Transverse colon (tissue), 4 donors: ENCODE measurements at regions not wholly inside any gene's neighbourhood (a gene's known extent, or its start where the extent isn't known, plus 50 kb on each side); places are given as distances from the start of the nearest gene placed in this dataset.

Experiments
- DNase-seq: peaks from one replicate; pipeline ENCODE4 v3.0.0-alpha.2; 2019
- H3K27ac ChIP-seq, 4 donors: fragments of 200-600 bp; sonication (generic); 2 replicates each; pipeline ENCODE4 v1.5.1; 2016 to 2018; ENCODE audit warnings: inconsistent platforms in 4 of 4
- H3K27me3 ChIP-seq: fragments of 200-600 bp; sonication (generic); 2 replicates; pipeline ENCODE4 v1.5.1; 2017; ENCODE audit warnings: inconsistent platforms
- H3K36me3 ChIP-seq, 4 donors: fragments of 200-600 bp; sonication (generic); 2 replicates each; pipeline ENCODE4 v1.5.1; 2017 to 2019; ENCODE audit warnings: inconsistent platforms in 4 of 4
- H3K4me1 ChIP-seq, 4 donors: fragments of 200-600 bp; sonication (generic); 2 replicates each; pipeline ENCODE4 v1.5.1; 2017 to 2020; ENCODE audit warnings: inconsistent platforms in 4 of 4
- H3K4me3 ChIP-seq, 4 donors: fragments of 200-600 bp; sonication (generic); 1 replicate in 1 of 4; 2 replicates in 3 of 4; pipeline versions ENCODE4 v1.5.1 to v1.6.1; 2017 to 2019; ENCODE audit warnings: inconsistent platforms in 4 of 4
- H3K9me3 ChIP-seq, 2 donors: fragments of 200-600 bp; sonication (generic); 2 replicates each; pipeline ENCODE4 v1.5.1; 2017 to 2019; ENCODE audit warnings: inconsistent platforms in 2 of 2
- CTCF ChIP-seq, 5 experiments: fragments of 200-600 bp in 3 of 5; fragments of 450-650 bp in 2 of 5; sonication (generic) in 3 of 5; IDR thresholded peaks; 1 replicate in 2 of 5; 2 replicates in 3 of 5; pipeline ENCODE4 v1.5.1; 2016 to 2017; ENCODE audit warnings: antibody characterized with exemption in 5 of 5, inconsistent platforms in 3 of 5, mild to moderate bottlenecking in 2 of 5, moderate library complexity in 1 of 5
- EP300 ChIP-seq: sonication (generic); formaldehyde crosslinking; IDR thresholded peaks from one replicate; pipeline ENCODE4 v1.6.1; 2017; ENCODE audit warnings: antibody characterized with exemption, low read depth
- POLR2A ChIP-seq: fragments of 450-650 bp; IDR thresholded peaks from one replicate; pipeline ENCODE4 v1.6.1; 2016; ENCODE audit warnings: antibody characterized with exemption, mild to moderate bottlenecking, moderate library complexity
- POLR2AphosphoS5 ChIP-seq, 3 donors: sonication (generic); formaldehyde crosslinking; IDR thresholded peaks; one replicate each; pipeline ENCODE4 v1.6.1; 2016; ENCODE audit warnings: antibody characterized with exemption in 3 of 3
- WGBS, 2 donors: methylation state at CpG; one replicate each; pipeline ENCODE4 v1.1.5; 2018; ENCODE audit warnings: low coverage in 1 of 2; 5-methylcytosine and 5-hydroxymethylcytosine counted together
- in situ Hi-C, 4 donors: fragments of 200-750 bp; cut with MboI; loops; one replicate each; pipeline versions ENCODE4 v1.15.0 to v1.15.1; 2017; ENCODE audit warnings: low sequenced_read_pairs in 3 of 4, low pct_ligation_motif_present in 1 of 4, low pct_unique_long_range_greater_than_20kb in 1 of 4
- intact Hi-C: fragments of 100-400 bp; cut with DNase I; formaldehyde crosslinking; loops from one replicate; pipeline ENCODE4 v1.15.1; 2023; ENCODE audit warnings: low total_unique reads

- 64 to 67% methylated on average over 6 to 10 of the region's 10 CpGs for WGBS, 2 donors
Observed at GRCh38 chr19:16000024-16000663, 51.3 kb downstream of the OR10H4 start.

GRCh38 chr19:16001481-16002312, 52.9 kb downstream of the OR10H4 start:
- intact Hi-C loops (no loop called here), in situ Hi-C loops (loop anchor here in 2 of 4 donors (25.0 kb wide), 1 partner anchor 389 kb away; the partner anchor contains the start of gene CYP4F8 (in 2 of the 2))
- DNase-seq, result peak; percentile 21
- TF ChIP-seq POLR2A (no peak), POLR2AphosphoS5 (IDR thresholded peaks at IDR 0.05) (no peak)
- H3K36me3 ChIP-seq, result no peaks in the 10 kb centered on the region
- peaks cover 6 to 14% (median 6%) of the 10 kb centered on the region in 4 donors for H3K4me1 ChIP-seq
- 37 to 60% methylated on average over 1 to 12 of the region's 12 CpGs for WGBS, 2 donors
- H3K9me3 ChIP-seq, result no peaks in the 10 kb centered on the region
- H3K27ac ChIP-seq, result peak overlapping the region in 2 of 4 donors; percentile 7 to 20
- H3K4me3 ChIP-seq, result peak overlapping the region; percentile 1 to 38 (median 20)
- H3K27me3 ChIP-seq, result no peaks in the 10 kb centered on the region

More at GRCh38 chr19:16000024-16000663, 51.3 kb downstream of the OR10H4 start:
- no peak for DNase-seq
- Histone ChIP-seq H3K4me1 (peaks cover 6 to 14% (median 6%) of the 10 kb centered on the region in 4 donors), H3K27ac (no peak overlapping the region), H3K9me3 (no peaks in the 10 kb centered on the region), H3K27me3 (no peaks in the 10 kb centered on the region), H3K36me3 (no peaks in the 10 kb centered on the region), H3K4me3 (no peak overlapping the region)
- TF ChIP-seq CTCF (IDR thresholded peaks at IDR 0.05) (no peak), EP300 (no peak), POLR2A (no peak), POLR2AphosphoS5 (IDR thresholded peaks at IDR 0.05) (no peak)
- in situ Hi-C loops, result loop anchor here in 2 of 4 donors (25.0 kb wide), 1 partner anchor 388 kb away; the partner anchor contains the start of gene CYP4F8 (in 2 of the 2)
- intact Hi-C loops, result no loop called here

GRCh38 chr19:16002406-16003384, 53.9 kb downstream of the OR10H4 start:
- Histone ChIP-seq H3K9me3 (no peaks in the 10 kb centered on the region), H3K36me3 (no peaks in the 10 kb centered on the region), H3K27me3 (no peaks in the 10 kb centered on the region), H3K4me3 (peak overlapping the region in 1 of 4 donors; percentile 38), H3K27ac (peak overlapping the region in 2 of 4 donors; percentile 7 to 20), H3K4me1 (peaks cover 6 to 14% (median 6%) of the 10 kb centered on the region in 4 donors)
- 85 to 100% methylated on average over 1 to 11 of the region's 11 CpGs for WGBS, 2 donors
- in situ Hi-C loops (loop anchor here in 2 of 4 donors (25.0 kb wide), 1 partner anchor 390 kb away; the partner anchor contains the start of gene CYP4F8 (in 2 of the 2)), intact Hi-C loops (no loop called here)
- no peak for DNase-seq
- no peak for TF ChIP-seq POLR2A
- TF ChIP-seq CTCF (IDR thresholded peaks at IDR 0.05), result no peak
- no peak for TF ChIP-seq EP300
- TF ChIP-seq POLR2AphosphoS5 (IDR thresholded peaks at IDR 0.05), result no peak

GRCh38 chr19:16003391-16003790, 54.6 kb downstream of the OR10H4 start:
- no peak for DNase-seq
- TF ChIP-seq POLR2A (no peak), CTCF (IDR thresholded peaks at IDR 0.05) (no peak), POLR2AphosphoS5 (IDR thresholded peaks at IDR 0.05) (no peak), EP300 (no peak)
- Histone ChIP-seq H3K4me3 (no peak overlapping the region), H3K36me3 (no peaks in the 10 kb centered on the region), H3K27me3 (no peaks in the 10 kb centered on the region), H3K9me3 (no peaks in the 10 kb centered on the region), H3K27ac (no peak overlapping the region), H3K4me1 (peaks cover 6 to 14% (median 6%) of the 10 kb centered on the region in 4 donors)
- in situ Hi-C loops (loop anchor here in 2 of 4 donors (25.0 kb wide), 1 partner anchor 391 kb away; the partner anchor contains the start of gene CYP4F8 (in 2 of the 2)), intact Hi-C loops (no loop called here)
- 88 to 94% methylated on average over 3 of the region's 3 CpGs for WGBS, 2 donors
